ENCODE measurements at regions not wholly inside any gene's neighbourhood (a gene's known extent, or its start where the extent isn't known, plus 50 kb on each side); places are given as distances from the start of the nearest gene placed in this dataset.

DNA sequence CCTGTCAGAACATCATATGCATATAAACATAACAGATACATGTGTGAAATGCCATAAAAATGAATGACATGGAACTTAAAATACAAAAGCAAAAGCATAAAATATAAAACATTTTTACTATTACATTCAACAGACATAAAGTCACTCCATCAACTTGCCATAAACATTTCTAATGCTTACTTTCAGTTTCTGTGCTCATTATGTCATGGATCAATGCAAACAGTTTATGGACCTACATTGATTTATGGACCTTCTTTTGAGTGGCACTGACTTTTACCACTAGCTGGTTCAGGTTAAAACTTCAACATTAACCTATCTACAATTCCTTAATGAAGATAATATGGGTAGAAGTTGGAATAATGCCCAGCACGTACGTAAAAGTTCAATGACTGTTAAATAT is 577.4 kb upstream of the LMCD1 start:
- TF ChIP-seq, protein P1, sequence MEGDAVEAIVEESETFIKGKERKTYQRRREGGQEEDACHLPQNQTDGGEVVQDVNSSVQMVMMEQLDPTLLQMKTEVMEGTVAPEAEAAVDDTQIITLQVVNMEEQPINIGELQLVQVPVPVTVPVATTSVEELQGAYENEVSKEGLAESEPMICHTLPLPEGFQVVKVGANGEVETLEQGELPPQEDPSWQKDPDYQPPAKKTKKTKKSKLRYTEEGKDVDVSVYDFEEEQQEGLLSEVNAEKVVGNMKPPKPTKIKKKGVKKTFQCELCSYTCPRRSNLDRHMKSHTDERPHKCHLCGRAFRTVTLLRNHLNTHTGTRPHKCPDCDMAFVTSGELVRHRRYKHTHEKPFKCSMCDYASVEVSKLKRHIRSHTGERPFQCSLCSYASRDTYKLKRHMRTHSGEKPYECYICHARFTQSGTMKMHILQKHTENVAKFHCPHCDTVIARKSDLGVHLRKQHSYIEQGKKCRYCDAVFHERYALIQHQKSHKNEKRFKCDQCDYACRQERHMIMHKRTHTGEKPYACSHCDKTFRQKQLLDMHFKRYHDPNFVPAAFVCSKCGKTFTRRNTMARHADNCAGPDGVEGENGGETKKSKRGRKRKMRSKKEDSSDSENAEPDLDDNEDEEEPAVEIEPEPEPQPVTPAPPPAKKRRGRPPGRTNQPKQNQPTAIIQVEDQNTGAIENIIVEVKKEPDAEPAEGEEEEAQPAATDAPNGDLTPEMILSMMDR (IDR thresholded peaks at IDR 0.05; ENCODE audit: insufficient read depth, missing control alignments) = no peak
- FAIRE-seq (no peak), DNase-seq (ENCODE audit: insufficient read length, low spot score) (no peak)

- TF ChIP-seq, protein P1 (IDR thresholded peaks at IDR 0.05; ENCODE audit: insufficient read depth, missing control alignments) = no peak
- FAIRE-seq (no peak), DNase-seq (ENCODE audit: insufficient read length, low spot score) (no peak)
These were observed 574.6 kb upstream of the LMCD1 start for GRCh38 chr3:7927015-7927414.

GRCh38 chr3:7927864-7928263 is 573.8 kb upstream of the LMCD1 start:
- DNase-seq (ENCODE audit: insufficient read length, low spot score) = no peak
- no peak for FAIRE-seq
- TF ChIP-seq, protein P1 (IDR thresholded peaks at IDR 0.05; ENCODE audit: insufficient read depth, missing control alignments) = no peak

GRCh38 chr3:7929319-7929889 is 572.2 kb upstream of the LMCD1 start:
- DNase-seq (ENCODE audit: insufficient read length, low spot score) (no peak), FAIRE-seq (no peak)
- TF ChIP-seq, protein P1 (IDR thresholded peaks at IDR 0.05; ENCODE audit: insufficient read depth, missing control alignments) = no peak

GRCh38 chr3:7934362-7934761 is 567.3 kb upstream of the LMCD1 start:
- FAIRE-seq = no peak
- TF ChIP-seq, protein P1 (IDR thresholded peaks at IDR 0.05; ENCODE audit: insufficient read depth, missing control alignments) = no peak
- no peak for DNase-seq (ENCODE audit: insufficient read length, low spot score)

- FAIRE-seq = no peak
- TF ChIP-seq, protein P1 (IDR thresholded peaks at IDR 0.05; ENCODE audit: insufficient read depth, missing control alignments) = no peak
These were observed 553.7 kb upstream of the LMCD1 start for GRCh38 chr3:7947930-7948329.

GRCh38 chr3:7950890-7951289 is 550.7 kb upstream of the LMCD1 start:
- TF ChIP-seq, protein P1 (IDR thresholded peaks at IDR 0.05; ENCODE audit: insufficient read depth, missing control alignments) = no peak
- FAIRE-seq (no peak), DNase-seq (ENCODE audit: insufficient read length, low spot score) (no peak)

More at GRCh38 chr3:7947930-7948329, 553.7 kb upstream of the LMCD1 start:
- DNase-seq (ENCODE audit: insufficient read length, low spot score) = no peak
